Mucosa of descending colon (tissue), 3 donors: ENCODE measurements at regions not wholly inside any gene's neighbourhood (a gene's known extent, or its start where the extent isn't known, plus 50 kb on each side); places are given as distances from the start of the nearest gene placed in this dataset.
"Not testable (repeated sequence)": the region's sequence is repeated elsewhere in the genome, so short reads cannot be mapped to it uniquely, and the experiment has no call there.

ENCODE experiments used
- ATAC-seq: fragments of 200-7000 bp; cut with Tn5 transposase; one replicate; pipeline ENCODE4 v1.9.1; 2020; ENCODE audit warnings: mild to moderate bottlenecking, moderate library complexity
- DNase-seq, 3 donors: peaks; one replicate each; pipeline ENCODE4 v3.0.0-alpha.2; 2020
- H3K36me3 ChIP-seq: fragments of 200-600 bp; one replicate; pipeline ENCODE4 v1.8.0; 2021; ENCODE audit warnings: low read depth, mild to moderate bottlenecking
- H3K4me1 ChIP-seq: fragments of 200-600 bp; one replicate; pipeline ENCODE4 v1.8.0; 2021; ENCODE audit warnings: low read depth, mild to moderate bottlenecking
- H3K4me3 ChIP-seq: fragments of 200-600 bp; one replicate; pipeline ENCODE4 v1.8.0; 2021; ENCODE audit warnings: mild to moderate bottlenecking
- H3K9me3 ChIP-seq: fragments of 200-600 bp; one replicate; pipeline ENCODE4 v1.8.0; 2021; ENCODE audit warnings: mild to moderate bottlenecking
- intact Hi-C, 2 donors: fragments of 100-400 bp; cut with DNase I in 1 of 2; cut with micrococcal nuclease in 1 of 2; formaldehyde crosslinking; loops; one replicate each; pipeline versions ENCODE4 v1.11.0 to v1.11.1; 2022; cut with DNase I, micrococcal nuclease
- TF ChIP-seq, protein P1 (sequence below): fragments of 200-600 bp; IDR thresholded peaks from one replicate; pipeline ENCODE4 v1.8.0; 2022; ENCODE audit warnings: antibody characterized with exemption, mild to moderate bottlenecking
- donor health status: DM: no; HTN: no; CAD: no; lungs with moderate emphysema.
- donor health status: DM: no; HTN: no; CAD: no.
- donor health status: DM: no; HTN: yes; CAD: no.

DNA sequence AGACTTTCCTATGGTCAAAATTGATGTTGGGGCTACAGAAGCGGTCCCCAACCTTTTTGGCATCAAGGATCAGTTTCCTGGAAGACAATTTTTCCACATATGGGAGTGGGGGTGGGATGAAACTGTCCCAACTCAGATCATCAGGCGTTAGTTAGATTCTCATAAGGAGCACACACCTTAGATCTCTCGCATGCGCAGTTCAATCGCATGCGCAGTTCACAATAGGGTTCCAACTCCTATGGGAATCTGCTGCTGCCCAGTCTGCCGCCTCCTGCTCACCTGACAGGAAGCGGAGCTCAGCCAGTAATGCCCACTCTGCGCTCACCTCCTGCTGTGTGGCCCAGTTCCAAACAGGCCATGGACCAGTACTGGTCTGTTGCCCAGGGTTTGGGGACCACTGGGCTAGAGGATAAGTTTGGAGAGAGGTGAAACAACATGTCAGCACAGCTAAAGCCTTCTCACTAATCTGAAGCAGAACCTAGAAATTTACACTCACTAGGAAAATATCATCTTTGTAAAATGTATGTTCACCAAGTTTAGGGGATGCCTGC, 410.8 kb upstream of the ZNF804A start:
- intact Hi-C loops = no loop called here
- no peaks in the 10 kb centered on the region for H3K36me3 ChIP-seq
- H3K9me3 ChIP-seq = no peaks in the 10 kb centered on the region
- no peaks in the 10 kb centered on the region for H3K4me1 ChIP-seq
- no peak overlapping the region for H3K4me3 ChIP-seq
- TF ChIP-seq, protein P1, sequence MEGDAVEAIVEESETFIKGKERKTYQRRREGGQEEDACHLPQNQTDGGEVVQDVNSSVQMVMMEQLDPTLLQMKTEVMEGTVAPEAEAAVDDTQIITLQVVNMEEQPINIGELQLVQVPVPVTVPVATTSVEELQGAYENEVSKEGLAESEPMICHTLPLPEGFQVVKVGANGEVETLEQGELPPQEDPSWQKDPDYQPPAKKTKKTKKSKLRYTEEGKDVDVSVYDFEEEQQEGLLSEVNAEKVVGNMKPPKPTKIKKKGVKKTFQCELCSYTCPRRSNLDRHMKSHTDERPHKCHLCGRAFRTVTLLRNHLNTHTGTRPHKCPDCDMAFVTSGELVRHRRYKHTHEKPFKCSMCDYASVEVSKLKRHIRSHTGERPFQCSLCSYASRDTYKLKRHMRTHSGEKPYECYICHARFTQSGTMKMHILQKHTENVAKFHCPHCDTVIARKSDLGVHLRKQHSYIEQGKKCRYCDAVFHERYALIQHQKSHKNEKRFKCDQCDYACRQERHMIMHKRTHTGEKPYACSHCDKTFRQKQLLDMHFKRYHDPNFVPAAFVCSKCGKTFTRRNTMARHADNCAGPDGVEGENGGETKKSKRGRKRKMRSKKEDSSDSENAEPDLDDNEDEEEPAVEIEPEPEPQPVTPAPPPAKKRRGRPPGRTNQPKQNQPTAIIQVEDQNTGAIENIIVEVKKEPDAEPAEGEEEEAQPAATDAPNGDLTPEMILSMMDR = no peak
- no peak for ATAC-seq
- no peak for DNase-seq

DNA sequence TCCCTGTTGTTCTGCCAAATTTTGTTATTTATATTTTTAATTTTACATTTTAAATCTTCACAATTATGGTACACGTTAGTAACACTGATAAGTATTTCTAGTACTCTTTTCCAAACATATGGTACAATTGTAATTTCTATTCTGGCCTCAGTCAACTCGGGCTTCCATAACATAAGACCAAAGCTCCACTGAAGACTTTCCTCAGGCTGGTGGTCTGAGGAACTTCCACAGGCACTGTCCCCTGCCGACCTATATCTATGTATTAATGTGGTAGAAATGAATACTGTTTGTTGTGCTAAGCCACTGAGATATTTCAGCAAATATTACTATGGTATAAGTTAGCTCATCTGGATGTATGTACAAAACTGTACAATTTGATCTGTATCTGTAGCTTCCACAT, 407.6 kb upstream of the ZNF804A start:
- DNase-seq (no peak), ATAC-seq (no peak)
- intact Hi-C loops = no loop called here
- Histone ChIP-seq H3K9me3 (no peaks in the 10 kb centered on the region), H3K4me1 (no peaks in the 10 kb centered on the region), H3K36me3 (no peaks in the 10 kb centered on the region), H3K4me3 (no peak overlapping the region)
- TF ChIP-seq, protein P1 = no peak

DNA sequence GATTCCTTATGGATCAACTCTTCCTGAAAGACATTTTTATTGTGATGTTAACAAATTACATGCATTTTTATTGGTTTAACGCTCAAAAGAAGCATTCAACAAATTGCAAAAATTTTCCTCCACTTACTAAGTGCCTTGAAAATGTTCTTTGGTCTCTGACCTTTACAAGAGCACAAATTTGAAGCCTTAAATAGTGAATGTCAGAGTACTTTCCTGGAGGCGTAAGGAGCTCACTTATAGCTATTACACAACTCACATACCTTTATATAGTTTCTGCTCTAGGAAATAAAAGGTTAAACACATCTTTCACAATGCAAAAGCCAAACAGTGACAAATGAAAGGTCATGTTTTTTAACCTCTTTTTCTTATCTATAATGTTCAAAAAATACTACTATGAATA, 405.7 kb upstream of the ZNF804A start:
- no peak overlapping the region for H3K4me3 ChIP-seq
- no peak for DNase-seq
- TF ChIP-seq, protein P1 = no peak
- no peaks in the 10 kb centered on the region for H3K9me3 ChIP-seq
- no peak for ATAC-seq
- no peaks in the 10 kb centered on the region for H3K36me3 ChIP-seq
- intact Hi-C loops = no loop called here
- H3K4me1 ChIP-seq = no peaks in the 10 kb centered on the region

DNA sequence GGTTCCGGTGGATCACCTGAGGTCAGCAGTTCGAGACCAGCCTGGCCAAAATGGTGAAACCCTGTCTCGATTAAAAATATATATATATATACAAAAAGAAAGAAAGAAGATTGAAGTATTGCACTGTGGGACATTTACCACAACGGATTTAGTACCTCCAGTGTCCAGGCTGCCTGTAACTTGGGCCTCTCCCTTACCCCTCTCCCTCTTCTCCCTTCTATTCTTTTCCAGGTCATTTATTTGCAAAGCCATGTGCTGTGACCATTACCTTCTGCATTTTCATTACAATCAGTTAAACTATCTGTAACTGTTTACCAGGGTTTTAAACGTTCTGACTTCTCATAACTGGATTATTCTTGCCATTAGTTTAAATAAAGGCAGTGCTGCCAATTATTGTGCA, 400.9 kb upstream of the ZNF804A start:
- TF ChIP-seq, protein P1 = no peak
- Histone ChIP-seq H3K36me3 (no peaks in the 10 kb centered on the region), H3K9me3 (no peaks in the 10 kb centered on the region), H3K4me1 (no peaks in the 10 kb centered on the region), H3K4me3 (no peak overlapping the region)
- intact Hi-C loops = no loop called here
- no peak for ATAC-seq
- no peak for DNase-seq

DNA sequence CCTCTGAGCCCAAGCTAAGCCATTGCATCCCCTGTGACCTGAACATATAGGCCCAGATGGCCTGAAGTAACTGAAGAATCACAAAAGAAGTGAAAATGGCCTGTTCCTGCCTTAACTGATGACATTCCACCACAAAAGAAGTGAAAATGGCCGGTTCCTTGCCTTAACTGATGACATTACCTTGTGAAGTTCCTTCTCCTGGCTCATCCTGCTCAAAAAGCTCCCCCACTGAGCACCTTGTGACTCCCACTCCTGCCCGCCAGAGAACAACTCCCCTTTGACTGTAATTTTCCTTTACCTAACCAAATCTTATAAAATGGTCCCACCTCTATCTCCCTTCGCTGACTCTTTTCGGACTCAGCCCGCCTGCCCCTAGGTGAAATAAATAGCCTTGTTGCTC, 399.5 kb upstream of the ZNF804A start:
- ATAC-seq, H3K4me3 ChIP-seq, H3K36me3 ChIP-seq, H3K9me3 ChIP-seq, intact Hi-C loops, H3K4me1 ChIP-seq, DNase-seq: not testable (repeated sequence)

DNA sequence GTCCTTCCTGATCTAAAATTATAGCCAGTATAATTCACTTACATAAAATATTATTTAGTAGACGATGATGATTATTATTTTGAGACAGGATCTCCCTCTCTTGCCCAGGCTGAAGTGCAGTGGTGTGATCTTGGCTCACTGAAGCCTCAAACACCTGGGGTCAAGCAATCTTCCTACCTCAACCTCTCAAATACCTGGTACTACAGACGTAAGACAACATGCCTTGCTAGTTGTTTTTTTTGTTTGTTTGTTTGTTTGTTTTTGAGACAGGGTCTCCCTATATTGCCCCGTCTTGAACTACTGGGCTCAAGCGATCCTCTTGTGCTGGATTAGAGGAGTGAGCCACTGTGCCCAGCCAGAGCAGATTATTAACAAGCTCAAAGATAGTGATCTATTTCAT, 399.1 kb upstream of the ZNF804A start:
- Histone ChIP-seq H3K36me3 (no peaks in the 10 kb centered on the region), H3K9me3 (no peaks in the 10 kb centered on the region), H3K4me3 (no peak overlapping the region), H3K4me1 (no peaks in the 10 kb centered on the region)
- intact Hi-C loops = no loop called here
- TF ChIP-seq, protein P1 = no peak
- no peak for ATAC-seq
- DNase-seq = no peak
